ENCODE measurements at regions not wholly inside any gene's neighbourhood (a gene's known extent, or its start where the extent isn't known, plus 50 kb on each side); places are given as distances from the start of the nearest gene placed in this dataset.
"Not testable (repeated sequence)": the region's sequence is repeated elsewhere in the genome, so short reads cannot be mapped to it uniquely, and the experiment has no call there.

DNA sequence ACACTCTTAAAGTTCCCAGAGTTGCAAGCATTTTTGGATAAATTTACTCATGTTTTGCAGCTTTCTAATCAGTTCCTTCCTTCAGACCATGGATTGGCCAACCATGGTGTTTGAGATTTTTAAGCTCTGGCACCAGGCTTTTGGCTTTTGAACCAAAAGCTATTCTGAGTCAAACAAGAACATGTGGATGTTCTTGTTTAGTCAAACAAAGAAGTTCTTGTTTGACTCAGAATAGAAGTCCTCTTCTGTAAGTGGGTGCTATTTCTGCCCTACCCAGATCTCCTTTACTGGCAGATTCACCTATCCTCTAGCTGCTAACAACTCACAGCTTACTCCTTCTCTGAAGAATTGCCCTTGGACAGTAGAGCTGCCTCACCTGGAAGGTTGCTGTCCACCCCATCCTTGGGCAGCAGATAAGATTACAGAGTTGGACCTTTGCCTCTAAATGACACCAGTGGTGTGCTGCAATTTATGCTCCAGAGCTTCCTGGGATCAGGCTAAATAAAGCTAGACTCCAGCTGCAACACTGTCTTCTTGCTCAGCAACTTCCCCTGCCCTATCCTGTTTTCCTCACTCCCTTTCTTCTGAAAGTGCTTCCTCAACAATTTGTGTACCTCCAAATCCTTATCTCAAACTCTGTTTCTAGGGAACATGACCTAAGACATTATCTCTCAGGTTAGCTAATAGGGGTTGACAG, 65.6 kb downstream of the COL6A6 start:
- H3K9me3 ChIP-seq (ENCODE audit: control insufficient read depth in 4 of 4, insufficient read depth in 3 of 4, low read length in 3 of 4) = no peaks in the 10 kb centered on the region
- TF ChIP-seq, protein P1, sequence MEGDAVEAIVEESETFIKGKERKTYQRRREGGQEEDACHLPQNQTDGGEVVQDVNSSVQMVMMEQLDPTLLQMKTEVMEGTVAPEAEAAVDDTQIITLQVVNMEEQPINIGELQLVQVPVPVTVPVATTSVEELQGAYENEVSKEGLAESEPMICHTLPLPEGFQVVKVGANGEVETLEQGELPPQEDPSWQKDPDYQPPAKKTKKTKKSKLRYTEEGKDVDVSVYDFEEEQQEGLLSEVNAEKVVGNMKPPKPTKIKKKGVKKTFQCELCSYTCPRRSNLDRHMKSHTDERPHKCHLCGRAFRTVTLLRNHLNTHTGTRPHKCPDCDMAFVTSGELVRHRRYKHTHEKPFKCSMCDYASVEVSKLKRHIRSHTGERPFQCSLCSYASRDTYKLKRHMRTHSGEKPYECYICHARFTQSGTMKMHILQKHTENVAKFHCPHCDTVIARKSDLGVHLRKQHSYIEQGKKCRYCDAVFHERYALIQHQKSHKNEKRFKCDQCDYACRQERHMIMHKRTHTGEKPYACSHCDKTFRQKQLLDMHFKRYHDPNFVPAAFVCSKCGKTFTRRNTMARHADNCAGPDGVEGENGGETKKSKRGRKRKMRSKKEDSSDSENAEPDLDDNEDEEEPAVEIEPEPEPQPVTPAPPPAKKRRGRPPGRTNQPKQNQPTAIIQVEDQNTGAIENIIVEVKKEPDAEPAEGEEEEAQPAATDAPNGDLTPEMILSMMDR (IDR thresholded peaks at IDR 0.05; ENCODE audit: control extremely low read depth, extremely low read depth) = no peak
- DNase-seq = no peak
- no peak for ATAC-seq (ENCODE audit: insufficient read depth, low FRiP score)
- peaks cover 0 to 22% (median 0%) of the 10 kb centered on the region in 5 donors for H3K4me1 ChIP-seq (ENCODE audit: control insufficient read depth in 5 of 5, insufficient read depth in 5 of 5, low read length in 5 of 5)
- H3K4me3 ChIP-seq = no peak overlapping the region
- H3K27me3 ChIP-seq (ENCODE audit: control insufficient read depth in 3 of 3, insufficient read depth in 3 of 3, low read length in 2 of 3) = no peaks in the 10 kb centered on the region
- peaks cover 0 to 8% (median 2%) of the 10 kb centered on the region in 4 donors for H3K36me3 ChIP-seq (ENCODE audit: control insufficient read depth in 4 of 4, insufficient read depth in 4 of 4, low read length in 4 of 4)
- no peak overlapping the region for H3K27ac ChIP-seq (ENCODE audit: low read depth in 1 of 2, low read length in 1 of 2)
- H3K9ac ChIP-seq (ENCODE audit: insufficient read depth in 1 of 2, low read length in 2 of 2) = no peak overlapping the region

DNA sequence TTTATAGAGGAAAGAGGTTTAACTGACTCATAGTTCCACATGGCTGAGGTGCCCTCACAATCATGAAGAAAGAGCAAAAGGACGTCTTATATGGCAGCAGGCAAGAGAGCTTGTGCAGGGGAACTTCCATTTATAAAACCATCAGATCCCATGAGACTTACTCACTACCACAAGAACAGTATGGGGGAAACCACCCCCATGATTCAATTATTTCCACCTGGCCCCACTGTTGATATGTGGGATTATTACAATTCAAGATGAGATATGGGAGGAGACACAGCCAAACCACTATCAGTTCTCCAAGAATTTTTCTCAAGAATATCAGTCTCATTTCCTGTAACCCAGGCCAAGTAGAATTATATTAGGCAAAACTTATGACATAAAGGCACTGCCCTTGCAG, 77.8 kb downstream of the COL6A6 start:
- peaks cover 0 to 20% (median 8%) of the 10 kb centered on the region in 4 donors for H3K36me3 ChIP-seq (ENCODE audit: control insufficient read depth in 4 of 4, insufficient read depth in 4 of 4, low read length in 4 of 4)
- H3K27me3 ChIP-seq (ENCODE audit: control insufficient read depth in 3 of 3, insufficient read depth in 3 of 3, low read length in 2 of 3); H3K9me3 ChIP-seq (ENCODE audit: control insufficient read depth in 4 of 4, insufficient read depth in 3 of 4, low read length in 3 of 4); H3K4me1 ChIP-seq (ENCODE audit: control insufficient read depth in 5 of 5, insufficient read depth in 5 of 5, low read length in 5 of 5); H3K4me3 ChIP-seq; ATAC-seq (ENCODE audit: insufficient read depth, low FRiP score); H3K9ac ChIP-seq (ENCODE audit: insufficient read depth in 1 of 2, low read length in 2 of 2); DNase-seq; H3K27ac ChIP-seq (ENCODE audit: low read depth in 1 of 2, low read length in 1 of 2): not testable (repeated sequence)
- 83 to 93% methylated on average over 1 of the region's 1 CpG for WGBS, 2 donors

DNA sequence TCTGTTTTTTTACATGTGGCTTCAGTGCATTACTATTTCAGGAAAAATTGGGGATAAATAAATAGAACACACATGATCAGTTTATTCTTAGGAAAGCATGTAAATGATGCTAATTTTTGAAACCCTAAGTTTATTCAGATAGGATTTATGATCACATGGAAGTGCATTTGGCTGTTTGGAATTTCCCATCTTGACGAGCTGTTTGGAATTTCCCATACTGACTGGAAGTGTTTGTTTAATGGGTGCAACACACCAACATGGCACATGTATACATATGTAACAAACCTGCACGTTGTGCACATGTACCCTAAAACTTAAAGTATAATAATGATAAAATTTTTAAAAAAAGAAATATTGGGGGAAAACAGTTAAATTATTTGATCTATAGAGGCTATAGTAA, 79.5 kb downstream of the COL6A6 start:
- Histone ChIP-seq H3K27me3 (ENCODE audit: control insufficient read depth in 3 of 3, insufficient read depth in 3 of 3, low read length in 2 of 3) (no peaks in the 10 kb centered on the region), H3K4me1 (ENCODE audit: control insufficient read depth in 5 of 5, insufficient read depth in 5 of 5, low read length in 5 of 5) (peaks cover 0 to 5% (median 0%) of the 10 kb centered on the region in 5 donors), H3K27ac (ENCODE audit: low read depth in 1 of 2, low read length in 1 of 2) (no peak overlapping the region), H3K36me3 (ENCODE audit: control insufficient read depth in 4 of 4, insufficient read depth in 4 of 4, low read length in 4 of 4) (peaks cover 0 to 22% (median 7%) of the 10 kb centered on the region in 4 donors), H3K9me3 (ENCODE audit: control insufficient read depth in 4 of 4, insufficient read depth in 3 of 4, low read length in 3 of 4) (no peaks in the 10 kb centered on the region), H3K9ac (ENCODE audit: insufficient read depth in 1 of 2, low read length in 2 of 2) (no peak overlapping the region), H3K4me3 (no peak overlapping the region)
- 43 to 58% methylated on average over 2 of the region's 2 CpGs for WGBS, 2 donors
- TF ChIP-seq, protein P1 (IDR thresholded peaks at IDR 0.05; ENCODE audit: control extremely low read depth, extremely low read depth) = no peak
- no peak for DNase-seq
- no peak for ATAC-seq (ENCODE audit: insufficient read depth, low FRiP score)

GRCh38 chr3:130601442-130601971, 84.5 kb downstream of the COL6A6 start:
- ATAC-seq (ENCODE audit: insufficient read depth, low FRiP score) (no peak), DNase-seq (no peak)
- no peak overlapping the region for H3K27ac ChIP-seq (ENCODE audit: low read depth in 1 of 2, low read length in 1 of 2)
- H3K4me1 ChIP-seq (ENCODE audit: control insufficient read depth in 5 of 5, insufficient read depth in 5 of 5, low read length in 5 of 5) = peaks cover 0 to 5% (median 0%) of the 10 kb centered on the region in 5 donors
- peaks cover 0 to 14% (median 3%) of the 10 kb centered on the region in 4 donors for H3K36me3 ChIP-seq (ENCODE audit: control insufficient read depth in 4 of 4, insufficient read depth in 4 of 4, low read length in 4 of 4)
- H3K4me3 ChIP-seq = no peak overlapping the region
- no peak overlapping the region for H3K9ac ChIP-seq (ENCODE audit: insufficient read depth in 1 of 2, low read length in 2 of 2)
- no peaks in the 10 kb centered on the region for H3K27me3 ChIP-seq (ENCODE audit: control insufficient read depth in 3 of 3, insufficient read depth in 3 of 3, low read length in 2 of 3)
- WGBS, 2 donors = 91 to 94% methylated on average over 4 of the region's 4 CpGs
- TF ChIP-seq, protein P1 (IDR thresholded peaks at IDR 0.05; ENCODE audit: control extremely low read depth, extremely low read depth) = no peak
- no peaks in the 10 kb centered on the region for H3K9me3 ChIP-seq (ENCODE audit: control insufficient read depth in 4 of 4, insufficient read depth in 3 of 4, low read length in 3 of 4)
